NCI-H2171 (cell line): ENCODE measurements at regions not wholly inside any gene's neighbourhood (a gene's known extent, or its start where the extent isn't known, plus 50 kb on each side); places are given as distances from the start of the nearest gene placed in this dataset.

Experiments used
- DNase-seq: peaks from one replicate; lab custom pipeline; 2025; lab: John Stamatoyannopoulos, UW

GRCh38 chr5:105695941-105696340 lies 1974.8 kb downstream of the EFNA5 start:
- DNase-seq: no peak

- no peak for DNase-seq
These were observed 1981.1 kb downstream of the EFNA5 start for GRCh38 chr5:105689596-105689995.

GRCh38 chr5:105688227-105688792 lies 1982.4 kb downstream of the EFNA5 start:
- no peak for DNase-seq

GRCh38 chr5:105687493-105687892 lies 1983.2 kb downstream of the EFNA5 start:
- DNase-seq: no peak

GRCh38 chr5:105685884-105686283 lies 1984.9 kb downstream of the EFNA5 start:
- no peak for DNase-seq

- DNase-seq: no peak
These were observed 1985.9 kb downstream of the EFNA5 start for GRCh38 chr5:105684799-105685198.

GRCh38 chr5:105680858-105681475 lies 1989.8 kb downstream of the EFNA5 start:
- DNase-seq: no peak

GRCh38 chr5:105677291-105677690 lies 1993.4 kb downstream of the EFNA5 start:
- DNase-seq: no peak

- no peak for DNase-seq
These were observed 2000.1 kb downstream of the EFNA5 start for GRCh38 chr5:105670596-105670995.

- DNase-seq: no peak
These were observed 2007.1 kb downstream of the EFNA5 start for GRCh38 chr5:105663671-105664070.

GRCh38 chr5:105659396-105659795 lies 2011.3 kb downstream of the EFNA5 start:
- no peak for DNase-seq

GRCh38 chr5:105640328-105640727 lies 2030.4 kb downstream of the EFNA5 start:
- DNase-seq: no peak

GRCh38 chr5:105639511-105639910 lies 2031.2 kb downstream of the EFNA5 start:
- DNase-seq: no peak

GRCh38 chr5:105639068-105639467 lies 2031.7 kb downstream of the EFNA5 start:
- no peak for DNase-seq

- DNase-seq: no peak
These were observed 2032.3 kb downstream of the EFNA5 start for GRCh38 chr5:105638437-105638836.

- no peak for DNase-seq
These were observed 2038.7 kb downstream of the EFNA5 start for GRCh38 chr5:105632043-105632442.

- no peak for DNase-seq
These were observed 2039.9 kb downstream of the EFNA5 start for GRCh38 chr5:105630803-105631202.

GRCh38 chr5:105619725-105620124 lies 2051.0 kb downstream of the EFNA5 start:
- no peak for DNase-seq

- DNase-seq: no peak
These were observed 2053.1 kb downstream of the EFNA5 start for GRCh38 chr5:105617436-105618215.

GRCh38 chr5:105616599-105616998 lies 2054.0 kb upstream of the NUDT12 start:
- no peak for DNase-seq

GRCh38 chr5:105602406-105602805 lies 2039.8 kb upstream of the NUDT12 start:
- peak; percentile 31 for DNase-seq

GRCh38 chr5:105593011-105593760 lies 2030.6 kb upstream of the NUDT12 start:
- no peak for DNase-seq
